Gastroesophageal sphincter (tissue), 4 donors: ENCODE measurements at regions not wholly inside any gene's neighbourhood (a gene's known extent, or its start where the extent isn't known, plus 50 kb on each side); places are given as distances from the start of the nearest gene placed in this dataset.

Source experiments
- ATAC-seq: fragments of 150-250 bp; one replicate; pipeline ENCODE4 v1.9.1; 2016; ENCODE audit warnings: mild to moderate bottlenecking, moderate library complexity
- H3K27ac ChIP-seq, 4 donors: fragments of 200-600 bp; sonication (generic) in 3 of 4; 1 replicate in 3 of 4; 2 replicates in 1 of 4; pipeline ENCODE4 v1.5.1; 2016 to 2019
- H3K27me3 ChIP-seq: fragments of 200-600 bp; sonication (generic); one replicate; pipeline ENCODE4 v1.5.1; 2019
- H3K36me3 ChIP-seq, 2 donors: fragments of 200-600 bp; sonication (generic); one replicate each; pipeline ENCODE4 v1.5.1; 2019; ENCODE audit warnings: control low read depth in 1 of 2
- H3K4me1 ChIP-seq, 3 donors: fragments of 200-600 bp; sonication (generic); 1 replicate in 2 of 3; 2 replicates in 1 of 3; pipeline ENCODE4 v1.5.1; 2016 to 2019; ENCODE audit warnings: control low read depth in 2 of 3
- H3K4me3 ChIP-seq, 2 donors: fragments of 200-600 bp; sonication (generic); one replicate each; pipeline ENCODE4 v1.5.1; 2019; ENCODE audit warnings: mild to moderate bottlenecking in 1 of 2, moderate library complexity in 1 of 2
- H3K9me3 ChIP-seq, 3 donors: fragments of 200-600 bp; sonication (generic); one replicate each; pipeline ENCODE4 v1.5.1; 2017 to 2019; ENCODE audit warnings: control low read depth in 2 of 3
- CTCF ChIP-seq, 4 experiments: fragments of 200-600 bp in 2 of 4; fragments of 450-650 bp in 2 of 4; sonication (generic) in 1 of 4; IDR thresholded peaks; one replicate each; pipeline ENCODE4 v1.5.1; 2017 to 2019; ENCODE audit warnings: antibody characterized with exemption in 4 of 4, mild to moderate bottlenecking in 2 of 4, moderate library complexity in 2 of 4
- EP300 ChIP-seq: sonication (generic); formaldehyde crosslinking; IDR thresholded peaks from one replicate; pipeline ENCODE4 v1.6.1; 2017; ENCODE audit warnings: antibody characterized with exemption, mild to moderate bottlenecking
- POLR2A ChIP-seq, 2 donors: fragments of 450-650 bp; IDR thresholded peaks; one replicate each; pipeline ENCODE4 v1.6.1; 2017; ENCODE audit warnings: antibody characterized with exemption in 2 of 2, mild to moderate bottlenecking in 2 of 2, moderate library complexity in 1 of 2
- POLR2AphosphoS5 ChIP-seq: sonication (generic); formaldehyde crosslinking; IDR thresholded peaks from one replicate; pipeline ENCODE4 v1.6.1; 2017; ENCODE audit warnings: antibody characterized with exemption
- WGBS, 2 donors: methylation state at CpG; one replicate each; pipeline ENCODE4 v1.1.5; 2018; ENCODE audit warnings: low coverage in 1 of 2; 5-methylcytosine and 5-hydroxymethylcytosine counted together

GRCh38 chr2:71814885-71815284 is 332.8 kb downstream of the CYP26B1 start:
- H3K4me3 ChIP-seq = no peak overlapping the region
- H3K27ac ChIP-seq = no peak overlapping the region
- H3K9me3 ChIP-seq = no peaks in the 10 kb centered on the region
- no peaks in the 10 kb centered on the region for H3K4me1 ChIP-seq
- no peaks in the 10 kb centered on the region for H3K36me3 ChIP-seq
- ATAC-seq = no peak
- H3K27me3 ChIP-seq = no peaks in the 10 kb centered on the region
- WGBS, 2 donors = 70 to 75% methylated on average over 2 of the region's 2 CpGs
- TF ChIP-seq EP300 (no peak), CTCF (IDR thresholded peaks at IDR 0.05) (no peak), POLR2AphosphoS5 (no peak), POLR2A (IDR thresholded peaks at IDR 0.05) (no peak)

- Histone ChIP-seq H3K36me3 (no peaks in the 10 kb centered on the region), H3K4me3 (no peak overlapping the region), H3K4me1 (no peaks in the 10 kb centered on the region), H3K27me3 (no peaks in the 10 kb centered on the region), H3K27ac (no peak overlapping the region), H3K9me3 (no peaks in the 10 kb centered on the region)
- 61 to 80% methylated on average over 2 to 4 of the region's 4 CpGs for WGBS, 2 donors
- TF ChIP-seq CTCF (IDR thresholded peaks at IDR 0.05) (no peak), POLR2A (IDR thresholded peaks at IDR 0.05) (no peak), EP300 (no peak), POLR2AphosphoS5 (no peak)
- no peak for ATAC-seq
Measured at GRCh38 chr2:71813807-71814470, 333.7 kb downstream of the CYP26B1 start.

- no peak for TF ChIP-seq CTCF (IDR thresholded peaks at IDR 0.05)
- no peak for TF ChIP-seq POLR2AphosphoS5
- Histone ChIP-seq H3K27me3 (no peaks in the 10 kb centered on the region), H3K4me1 (peaks cover 0 to 5% (median 0%) of the 10 kb centered on the region in 3 donors), H3K9me3 (no peaks in the 10 kb centered on the region), H3K4me3 (no peak overlapping the region), H3K36me3 (no peaks in the 10 kb centered on the region), H3K27ac (no peak overlapping the region)
- ATAC-seq = no peak
- WGBS, 2 donors = 38 to 80% methylated on average over 1 of the region's 4 CpGs
Measured at GRCh38 chr2:71813315-71813714, 334.3 kb downstream of the CYP26B1 start.

- H3K4me3 ChIP-seq = no peak overlapping the region
- WGBS, 2 donors = 100% methylated on average over 1 of the region's 2 CpGs; no CpG with 5 or more reads in 1 of the 2 donors
- no peak for ATAC-seq
- H3K9me3 ChIP-seq = no peaks in the 10 kb centered on the region
- no peaks in the 10 kb centered on the region for H3K27me3 ChIP-seq
- H3K36me3 ChIP-seq = no peaks in the 10 kb centered on the region
- TF ChIP-seq POLR2AphosphoS5 (no peak), CTCF (IDR thresholded peaks at IDR 0.05) (no peak)
- H3K4me1 ChIP-seq = peaks cover 0 to 5% (median 0%) of the 10 kb centered on the region in 3 donors
- no peak overlapping the region for H3K27ac ChIP-seq
Measured at GRCh38 chr2:71812736-71813135, 334.9 kb downstream of the CYP26B1 start.

- peaks cover 0 to 5% (median 0%) of the 10 kb centered on the region in 3 donors for H3K4me1 ChIP-seq
- H3K27me3 ChIP-seq = no peaks in the 10 kb centered on the region
- no peak overlapping the region for H3K27ac ChIP-seq
- TF ChIP-seq POLR2AphosphoS5 = no peak
- no peak for TF ChIP-seq CTCF (IDR thresholded peaks at IDR 0.05)
- no peak for TF ChIP-seq EP300
- no peak for TF ChIP-seq POLR2A (IDR thresholded peaks at IDR 0.05)
- no peaks in the 10 kb centered on the region for H3K9me3 ChIP-seq
- H3K36me3 ChIP-seq = no peaks in the 10 kb centered on the region
- no peak for ATAC-seq
- no peak overlapping the region for H3K4me3 ChIP-seq
- WGBS, 2 donors = 81% methylated on average over 4 of the region's 4 CpGs; no CpG with 5 or more reads in 1 of the 2 donors
Measured at GRCh38 chr2:71811726-71812125, 335.9 kb downstream of the CYP26B1 start.
